Stomach (tissue), 8 donors: ENCODE measurements at regions not wholly inside any gene's neighbourhood (a gene's known extent, or its start where the extent isn't known, plus 50 kb on each side); places are given as distances from the start of the nearest gene placed in this dataset.
A peak's percentile ranks its signal among the peaks of the same experiment; 100 is the strongest.

Experiments
- DNase-seq, 2 donors: peaks; one replicate each; pipeline versions ENCODE4 v3.0.0 to v3.0.0-alpha.2; 2013 to 2019
- H3K27ac ChIP-seq, 5 donors: fragments of 200-600 bp in 4 of 5; sonication (generic) in 4 of 5; one replicate each; pipeline ENCODE4 v1.5.1; 2013 to 2019; ENCODE audit warnings: mild to moderate bottlenecking in 1 of 5, moderate library complexity in 1 of 5
- H3K27me3 ChIP-seq, 3 donors: fragments of 200-600 bp; sonication (generic); one replicate each; pipeline ENCODE4 v1.5.1; 2017 to 2019; ENCODE audit warnings: mixed run types in 1 of 3
- H3K36me3 ChIP-seq, 4 donors: fragments of 200-600 bp; sonication (generic); 1 replicate in 3 of 4; 2 replicates in 1 of 4; pipeline ENCODE4 v1.5.1; 2016 to 2019
- H3K4me1 ChIP-seq, 4 donors: fragments of 200-600 bp; sonication (generic); one replicate each; pipeline ENCODE4 v1.5.1; 2016 to 2019
- H3K4me3 ChIP-seq, 4 donors: fragments of 200-600 bp; sonication (generic) in 3 of 4; one replicate each; pipeline ENCODE4 v1.5.1; 2016 to 2019; ENCODE audit warnings: mild to moderate bottlenecking in 1 of 4
- H3K9me3 ChIP-seq, 4 donors: fragments of 200-600 bp; sonication (generic); one replicate each; pipeline ENCODE4 v1.5.1; 2016 to 2019
- CTCF ChIP-seq, 7 experiments: fragments of 450-650 bp in 4 of 7; fragments of 200-600 bp in 3 of 7; sonication (generic) in 3 of 7; IDR thresholded peaks; one replicate each; pipeline ENCODE4 v1.5.1; 2016 to 2019; ENCODE audit warnings: antibody characterized with exemption in 7 of 7, control low read depth in 2 of 7, mild to moderate bottlenecking in 1 of 7
- EP300 ChIP-seq: sonication (generic); formaldehyde crosslinking; IDR thresholded peaks from one replicate; pipeline ENCODE4 v1.6.1; 2017; ENCODE audit warnings: antibody characterized with exemption
- POLR2A ChIP-seq, 4 donors: fragments of 450-650 bp; IDR thresholded peaks; one replicate each; pipeline ENCODE4 v1.6.1; 2016; ENCODE audit warnings: antibody characterized with exemption in 4 of 4, control low read depth in 2 of 4, mild to moderate bottlenecking in 1 of 4, moderate library complexity in 1 of 4
- POLR2AphosphoS5 ChIP-seq, 3 donors: sonication (generic); formaldehyde crosslinking; IDR thresholded peaks; one replicate each; pipeline ENCODE4 v1.6.1; 2016; ENCODE audit warnings: antibody characterized with exemption in 3 of 3
- WGBS, 5 donors: extraction: QIAGEN DNeasy Blood & Tissue Kit in 3 of 5; methylation state at CpG; one replicate each; pipeline versions ENCODE4 v1.1.5 to v1.1.7; 2013 to 2018; 5-methylcytosine and 5-hydroxymethylcytosine counted together
- intact Hi-C: fragments of 100-400 bp; cut with DNase I; formaldehyde crosslinking; loops from one replicate; pipeline ENCODE4 v1.15.1; 2023; ENCODE audit warnings: low total_unique reads
- donor health status: healthy with polysubstance abuse.
- donor health status: Bipolar disorder and iron deficiency.
- donor health status: healthy.

- H3K9me3 ChIP-seq: no peaks in the 10 kb centered on the region
- TF ChIP-seq CTCF (IDR thresholded peaks at IDR 0.05) (no peak), EP300 (no peak), POLR2AphosphoS5 (IDR thresholded peaks at IDR 0.05) (no peak), POLR2A (IDR thresholded peaks at IDR 0.05) (no peak)
- H3K4me3 ChIP-seq: no peak overlapping the region
- H3K36me3 ChIP-seq: no peaks in the 10 kb centered on the region
- no peak overlapping the region for H3K27ac ChIP-seq
- H3K4me1 ChIP-seq: peaks cover 7 to 17% (median 12%) of the 10 kb centered on the region in 4 donors
- no peak for DNase-seq
- intact Hi-C loops: no loop called here
- no peaks in the 10 kb centered on the region for H3K27me3 ChIP-seq
Observed at GRCh38 chr1:168941640-168942039, 164.8 kb upstream of the ATP1B1 start.

DNA sequence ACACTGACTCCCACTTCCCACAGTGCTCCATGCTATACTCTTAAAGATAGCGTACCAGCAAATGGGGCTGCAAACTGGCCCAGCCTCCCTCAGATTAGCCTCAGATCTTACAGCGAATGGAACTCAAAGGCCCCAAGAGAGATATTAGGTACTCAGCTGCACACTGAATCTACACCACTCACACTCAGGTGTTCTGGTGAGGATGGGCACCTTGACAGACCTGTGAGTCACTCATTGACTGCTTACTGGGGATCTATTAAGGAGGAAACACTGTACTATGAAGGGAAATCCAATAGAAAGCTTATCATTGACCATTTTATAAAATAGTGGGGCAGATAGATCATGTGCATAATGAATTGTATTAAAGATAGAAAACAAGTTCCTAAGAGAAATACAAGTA is 164.3 kb upstream of the ATP1B1 start:
- TF ChIP-seq POLR2AphosphoS5 (IDR thresholded peaks at IDR 0.05) (no peak), EP300 (no peak), POLR2A (IDR thresholded peaks at IDR 0.05) (no peak), CTCF (IDR thresholded peaks at IDR 0.05) (no peak)
- no peak overlapping the region for H3K27ac ChIP-seq
- H3K9me3 ChIP-seq: no peaks in the 10 kb centered on the region
- no peaks in the 10 kb centered on the region for H3K36me3 ChIP-seq
- H3K4me3 ChIP-seq: no peak overlapping the region
- H3K27me3 ChIP-seq: no peaks in the 10 kb centered on the region
- intact Hi-C loops: no loop called here
- DNase-seq: no peak
- peaks cover 7 to 21% (median 12%) of the 10 kb centered on the region in 4 donors for H3K4me1 ChIP-seq
- 88 to 98% (median 95%) methylated on average over 2 of the region's 2 CpGs for WGBS, 5 donors

DNA sequence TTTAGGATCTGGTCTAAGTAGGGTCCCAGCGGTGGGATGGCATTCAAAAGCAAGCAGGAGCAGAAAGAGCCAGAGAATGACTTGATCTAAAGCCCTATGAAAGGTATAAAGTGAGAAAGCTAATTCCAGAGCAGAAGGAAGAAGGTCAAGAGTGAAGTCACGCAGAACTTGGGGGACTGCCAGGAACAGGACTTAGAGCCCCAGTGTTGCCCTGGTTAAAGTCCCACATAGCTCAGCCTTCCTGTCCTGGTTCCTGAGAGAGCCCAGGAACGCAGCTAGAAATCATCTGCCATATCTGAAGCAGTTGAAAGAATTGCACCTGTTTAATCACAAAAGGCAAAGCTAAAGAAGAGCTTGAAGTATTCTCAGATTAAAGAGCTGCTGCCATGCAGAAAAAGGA is 160.6 kb upstream of the ATP1B1 start:
- H3K4me1 ChIP-seq: peaks cover 7 to 21% (median 12%) of the 10 kb centered on the region in 4 donors
- WGBS, 5 donors: 20 to 35% (median 29%) methylated on average over 3 of the region's 3 CpGs
- intact Hi-C loops: no loop called here

DNA sequence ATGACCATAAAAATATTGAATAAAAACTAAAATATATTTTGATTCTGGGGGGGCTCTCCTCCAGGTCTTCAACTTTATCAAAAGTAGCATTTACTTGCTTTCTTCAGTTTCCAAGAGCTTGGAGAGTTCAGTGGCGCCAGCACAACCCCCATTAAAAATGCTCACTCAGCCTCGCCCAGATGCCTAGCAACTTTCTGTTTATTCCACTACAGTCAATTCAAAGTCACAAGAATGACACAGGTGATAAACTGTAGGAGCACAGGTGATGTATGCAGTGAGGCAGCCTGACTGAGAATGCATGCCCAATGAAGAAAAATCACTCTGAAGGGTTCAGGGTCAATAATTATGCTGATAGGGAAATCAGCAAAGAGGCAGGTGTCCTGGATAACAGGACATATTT is 159.4 kb upstream of the ATP1B1 start:
- WGBS, 5 donors: 44 to 74% (median 54%) methylated on average over 2 of the region's 2 CpGs
- DNase-seq: peak in 1 of 2 donors; percentile 81
- no peak for TF ChIP-seq CTCF (IDR thresholded peaks at IDR 0.05)
- no peak for TF ChIP-seq EP300
- no peak for TF ChIP-seq POLR2AphosphoS5 (IDR thresholded peaks at IDR 0.05)
- no peak for TF ChIP-seq POLR2A (IDR thresholded peaks at IDR 0.05)
- Histone ChIP-seq H3K4me3 (no peak overlapping the region), H3K36me3 (no peaks in the 10 kb centered on the region), H3K9me3 (no peaks in the 10 kb centered on the region), H3K27me3 (no peaks in the 10 kb centered on the region), H3K4me1 (peaks cover 7 to 21% (median 12%) of the 10 kb centered on the region in 4 donors), H3K27ac (no peak overlapping the region)
- intact Hi-C loops: no loop called here

More for the DNA sequence above, 160.6 kb upstream of the ATP1B1 start:
- Histone ChIP-seq H3K4me3 (no peak overlapping the region), H3K36me3 (no peaks in the 10 kb centered on the region), H3K27ac (peak overlapping the region in 4 of 5 donors; percentile 9 to 54 (median 46)), H3K27me3 (no peaks in the 10 kb centered on the region), H3K9me3 (no peaks in the 10 kb centered on the region)
- DNase-seq: peak; percentile 78 to 79
- TF ChIP-seq POLR2AphosphoS5 (IDR thresholded peaks at IDR 0.05) (no peak), EP300 (no peak), CTCF (IDR thresholded peaks at IDR 0.05) (no peak), POLR2A (IDR thresholded peaks at IDR 0.05) (no peak)
